Progenitor cell of endocrine pancreas (in vitro differentiated cells): ENCODE measurements at regions not wholly inside any gene's neighbourhood (a gene's known extent, or its start where the extent isn't known, plus 50 kb on each side); places are given as distances from the start of the nearest gene placed in this dataset.
"Not testable (repeated sequence)": the region's sequence is repeated elsewhere in the genome, so short reads cannot be mapped to it uniquely, and the experiment has no call there.

Experiments
- DNase-seq: peaks from one replicate; pipeline ENCODE4 v3.0.0; 2021; ENCODE audit warnings: low spot score; ENCODE audit not compliant: unreplicated experiment
- H3K27ac Mint-ChIP-seq: 2 replicates; pipeline ENCODE4 v1.8.0; 2021; ENCODE audit warnings: mild to moderate bottlenecking, moderate library complexity, mixed read lengths
- H3K27me3 Mint-ChIP-seq: 2 replicates; pipeline ENCODE4 v1.8.0; 2021; ENCODE audit warnings: mixed read lengths
- H3K36me3 Mint-ChIP-seq: 2 replicates; pipeline ENCODE4 v1.8.0; 2022; ENCODE audit warnings: mixed read lengths; ENCODE audit not compliant: insufficient read depth
- H3K4me1 Mint-ChIP-seq: 2 replicates; pipeline ENCODE4 v1.8.0; 2021; ENCODE audit warnings: low read depth, mixed read lengths
- H3K4me3 Mint-ChIP-seq: 2 replicates; pipeline ENCODE4 v1.8.0; 2021; ENCODE audit warnings: low read depth, mild to moderate bottlenecking, moderate library complexity, mixed read lengths
- H3K9me3 Mint-ChIP-seq: 2 replicates; pipeline ENCODE4 v1.8.0; 2021; ENCODE audit warnings: low read depth, mixed read lengths

- not testable (repeated sequence) for H3K9me3 Mint-ChIP-seq, DNase-seq, H3K27ac Mint-ChIP-seq, H3K27me3 Mint-ChIP-seq, H3K4me3 Mint-ChIP-seq, H3K36me3 Mint-ChIP-seq, H3K4me1 Mint-ChIP-seq
Measured at GRCh38 chr1:149157409-149157808, 54.1 kb upstream of the NBPF9 start.

- not testable (repeated sequence) for H3K9me3 Mint-ChIP-seq, DNase-seq, H3K4me1 Mint-ChIP-seq, H3K36me3 Mint-ChIP-seq, H3K4me3 Mint-ChIP-seq, H3K27ac Mint-ChIP-seq, H3K27me3 Mint-ChIP-seq
Measured at GRCh38 chr1:149158308-149158707, 55.0 kb upstream of the NBPF9 start.

- peak overlapping the region; percentile 46 for H3K4me3 Mint-ChIP-seq
- not testable (repeated sequence) for H3K27me3 Mint-ChIP-seq, DNase-seq, H3K9me3 Mint-ChIP-seq, H3K4me1 Mint-ChIP-seq, H3K36me3 Mint-ChIP-seq, H3K27ac Mint-ChIP-seq
Measured at GRCh38 chr1:149163063-149163444, 59.7 kb upstream of the NBPF9 start.

GRCh38 chr1:149174765-149175164 is 71.4 kb upstream of the NBPF9 start:
- not testable (repeated sequence) for H3K4me1 Mint-ChIP-seq, DNase-seq, H3K27ac Mint-ChIP-seq, H3K27me3 Mint-ChIP-seq, H3K36me3 Mint-ChIP-seq, H3K9me3 Mint-ChIP-seq
- peak overlapping the region; percentile 47 for H3K4me3 Mint-ChIP-seq

GRCh38 chr1:149175812-149176211 is 72.5 kb upstream of the NBPF9 start:
- not testable (repeated sequence) for H3K4me1 Mint-ChIP-seq

GRCh38 chr1:149176453-149177316 is 73.3 kb upstream of the NBPF9 start:
- not testable (repeated sequence) for H3K36me3 Mint-ChIP-seq, H3K27me3 Mint-ChIP-seq, H3K4me1 Mint-ChIP-seq, H3K9me3 Mint-ChIP-seq
- peak overlapping the region; percentile 82 for H3K4me3 Mint-ChIP-seq
- peak; percentile 29 for DNase-seq
- peak overlapping the region; percentile 96 for H3K27ac Mint-ChIP-seq

More at GRCh38 chr1:149175812-149176211, 72.5 kb upstream of the NBPF9 start:
- H3K4me3 Mint-ChIP-seq, result peak overlapping the region; percentile 63
- H3K36me3 Mint-ChIP-seq, H3K9me3 Mint-ChIP-seq, H3K27ac Mint-ChIP-seq, H3K27me3 Mint-ChIP-seq, DNase-seq: not testable (repeated sequence)

GRCh38 chr1:149190742-149191141 is 87.4 kb upstream of the NBPF9 start:
- H3K27me3 Mint-ChIP-seq, H3K9me3 Mint-ChIP-seq, H3K4me1 Mint-ChIP-seq, H3K36me3 Mint-ChIP-seq, H3K27ac Mint-ChIP-seq, DNase-seq, H3K4me3 Mint-ChIP-seq: not testable (repeated sequence)

- not testable (repeated sequence) for H3K4me1 Mint-ChIP-seq, H3K27me3 Mint-ChIP-seq, H3K9me3 Mint-ChIP-seq, H3K4me3 Mint-ChIP-seq, H3K27ac Mint-ChIP-seq, DNase-seq, H3K36me3 Mint-ChIP-seq
Measured at GRCh38 chr1:149196651-149197050, 93.3 kb upstream of the NBPF9 start.

- H3K27ac Mint-ChIP-seq, H3K4me1 Mint-ChIP-seq: not testable (repeated sequence)
Measured at GRCh38 chr1:149200567-149200966, 97.2 kb upstream of the NBPF9 start.

GRCh38 chr1:149202283-149202682 is 98.9 kb upstream of the NBPF9 start:
- not testable (repeated sequence) for H3K9me3 Mint-ChIP-seq, DNase-seq, H3K27ac Mint-ChIP-seq, H3K27me3 Mint-ChIP-seq, H3K4me3 Mint-ChIP-seq, H3K4me1 Mint-ChIP-seq, H3K36me3 Mint-ChIP-seq

More at GRCh38 chr1:149200567-149200966, 97.2 kb upstream of the NBPF9 start:
- not testable (repeated sequence) for H3K9me3 Mint-ChIP-seq, H3K4me3 Mint-ChIP-seq, H3K36me3 Mint-ChIP-seq, H3K27me3 Mint-ChIP-seq, DNase-seq

- DNase-seq, H3K27ac Mint-ChIP-seq, H3K4me3 Mint-ChIP-seq, H3K4me1 Mint-ChIP-seq, H3K9me3 Mint-ChIP-seq, H3K36me3 Mint-ChIP-seq, H3K27me3 Mint-ChIP-seq: not testable (repeated sequence)
Measured at GRCh38 chr1:149204396-149204795, 101.0 kb upstream of the NBPF9 start.

- DNase-seq, H3K4me1 Mint-ChIP-seq, H3K27me3 Mint-ChIP-seq, H3K36me3 Mint-ChIP-seq, H3K9me3 Mint-ChIP-seq, H3K4me3 Mint-ChIP-seq, H3K27ac Mint-ChIP-seq: not testable (repeated sequence)
Measured at GRCh38 chr1:149208836-149209235, 105.5 kb upstream of the NBPF9 start.

GRCh38 chr1:149211757-149212420 is 108.5 kb upstream of the NBPF9 start:
- H3K4me1 Mint-ChIP-seq, H3K9me3 Mint-ChIP-seq, H3K36me3 Mint-ChIP-seq, H3K27ac Mint-ChIP-seq, H3K4me3 Mint-ChIP-seq, DNase-seq, H3K27me3 Mint-ChIP-seq: not testable (repeated sequence)
